Tibial nerve (tissue), 4 donors: ENCODE measurements at regions not wholly inside any gene's neighbourhood (a gene's known extent, or its start where the extent isn't known, plus 50 kb on each side); places are given as distances from the start of the nearest gene placed in this dataset.

Experiments
- DNase-seq, 2 donors: peaks; one replicate each; pipeline ENCODE4 v3.0.0-alpha.2; 2019; ENCODE audit warnings: low spot score in 2 of 2
- H3K27ac ChIP-seq, 4 donors: fragments of 200-600 bp; sonication (generic) in 3 of 4; one replicate each; pipeline ENCODE4 v1.5.1; 2017 to 2019; ENCODE audit warnings: mild to moderate bottlenecking in 1 of 4
- H3K27me3 ChIP-seq, 2 donors: fragments of 200-600 bp; sonication (generic) in 1 of 2; one replicate each; pipeline versions ENCODE4 v1.5.1 to v1.6.0; 2017 to 2019
- H3K36me3 ChIP-seq, 3 donors: fragments of 200-600 bp; sonication (generic); one replicate each; pipeline ENCODE4 v1.5.1; 2018 to 2019
- H3K4me1 ChIP-seq, 4 donors: fragments of 200-600 bp; sonication (generic) in 3 of 4; one replicate each; pipeline ENCODE4 v1.5.1; 2017 to 2019
- H3K4me3 ChIP-seq, 4 donors: fragments of 200-600 bp; sonication (generic) in 3 of 4; one replicate each; pipeline ENCODE4 v1.5.1; 2017 to 2019; ENCODE audit warnings: mild to moderate bottlenecking in 1 of 4, moderate library complexity in 1 of 4
- H3K9me3 ChIP-seq, 4 donors: fragments of 200-600 bp; sonication (generic) in 3 of 4; one replicate each; pipeline ENCODE4 v1.5.1; 2017 to 2019
- EP300 ChIP-seq, 2 donors: sonication (generic); formaldehyde crosslinking; IDR thresholded peaks; one replicate each; pipeline ENCODE4 v1.6.1; 2017; ENCODE audit warnings: antibody characterized with exemption in 2 of 2, mild to moderate bottlenecking in 1 of 2
- POLR2A ChIP-seq, 2 donors: fragments of 450-650 bp; IDR thresholded peaks; one replicate each; pipeline ENCODE4 v1.6.1; 2017; ENCODE audit warnings: antibody characterized with exemption in 2 of 2, mild to moderate bottlenecking in 2 of 2, moderate library complexity in 2 of 2
- WGBS, 2 donors: methylation state at CpG; one replicate each; pipeline ENCODE4 v1.1.5; 2018; 5-methylcytosine and 5-hydroxymethylcytosine counted together
- TF ChIP-seq, protein P1 (sequence below), 5 experiments: fragments of 200-600 bp in 3 of 5; fragments of 450-650 bp in 2 of 5; sonication (generic) in 3 of 5; IDR thresholded peaks; one replicate each; pipeline ENCODE4 v1.5.1; 2016 to 2019; ENCODE audit warnings: antibody characterized with exemption in 5 of 5, mild to moderate bottlenecking in 3 of 5, moderate library complexity in 2 of 5

GRCh38 chr2:83471655-83472054, 987.4 kb downstream of the SUCLG1 start:
- Histone ChIP-seq H3K9me3 (no peaks in the 10 kb centered on the region), H3K4me3 (no peak overlapping the region), H3K27ac (no peak overlapping the region), H3K4me1 (no peaks in the 10 kb centered on the region), H3K36me3 (no peaks in the 10 kb centered on the region), H3K27me3 (no peaks in the 10 kb centered on the region)
- WGBS, 2 donors: 64 to 71% methylated on average over 1 of the region's 1 CpG
- DNase-seq: no peak
- TF ChIP-seq, protein P1, sequence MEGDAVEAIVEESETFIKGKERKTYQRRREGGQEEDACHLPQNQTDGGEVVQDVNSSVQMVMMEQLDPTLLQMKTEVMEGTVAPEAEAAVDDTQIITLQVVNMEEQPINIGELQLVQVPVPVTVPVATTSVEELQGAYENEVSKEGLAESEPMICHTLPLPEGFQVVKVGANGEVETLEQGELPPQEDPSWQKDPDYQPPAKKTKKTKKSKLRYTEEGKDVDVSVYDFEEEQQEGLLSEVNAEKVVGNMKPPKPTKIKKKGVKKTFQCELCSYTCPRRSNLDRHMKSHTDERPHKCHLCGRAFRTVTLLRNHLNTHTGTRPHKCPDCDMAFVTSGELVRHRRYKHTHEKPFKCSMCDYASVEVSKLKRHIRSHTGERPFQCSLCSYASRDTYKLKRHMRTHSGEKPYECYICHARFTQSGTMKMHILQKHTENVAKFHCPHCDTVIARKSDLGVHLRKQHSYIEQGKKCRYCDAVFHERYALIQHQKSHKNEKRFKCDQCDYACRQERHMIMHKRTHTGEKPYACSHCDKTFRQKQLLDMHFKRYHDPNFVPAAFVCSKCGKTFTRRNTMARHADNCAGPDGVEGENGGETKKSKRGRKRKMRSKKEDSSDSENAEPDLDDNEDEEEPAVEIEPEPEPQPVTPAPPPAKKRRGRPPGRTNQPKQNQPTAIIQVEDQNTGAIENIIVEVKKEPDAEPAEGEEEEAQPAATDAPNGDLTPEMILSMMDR (IDR thresholded peaks at IDR 0.05): no peak
- TF ChIP-seq EP300 (IDR thresholded peaks at IDR 0.05): no peak
- no peak for TF ChIP-seq POLR2A (IDR thresholded peaks at IDR 0.05)

DNA sequence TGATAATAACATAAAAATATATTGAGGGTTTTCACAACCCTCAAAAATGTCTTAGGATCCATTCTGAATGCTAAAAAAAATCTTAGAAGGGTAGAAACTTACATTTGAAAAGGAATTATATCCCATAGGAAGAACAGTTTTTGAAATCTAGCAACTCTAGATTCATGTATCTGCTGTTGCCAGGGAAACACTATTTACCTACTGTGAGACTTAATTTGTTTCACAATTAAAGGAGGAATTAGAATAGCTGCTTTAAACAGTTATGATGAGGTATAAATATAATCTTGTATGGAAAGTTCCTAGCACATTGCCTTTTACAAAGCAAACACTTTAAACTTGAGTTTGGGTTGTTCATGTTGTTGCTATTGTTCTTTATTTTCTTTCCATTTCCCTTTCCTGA, 988.2 kb downstream of the SUCLG1 start:
- no peak for DNase-seq
- no peaks in the 10 kb centered on the region for H3K9me3 ChIP-seq
- no peaks in the 10 kb centered on the region for H3K4me1 ChIP-seq
- TF ChIP-seq POLR2A (IDR thresholded peaks at IDR 0.05): no peak
- TF ChIP-seq EP300 (IDR thresholded peaks at IDR 0.05): no peak
- TF ChIP-seq, protein P1 (IDR thresholded peaks at IDR 0.05): no peak
- no peaks in the 10 kb centered on the region for H3K36me3 ChIP-seq
- no peak overlapping the region for H3K4me3 ChIP-seq
- no peak overlapping the region for H3K27ac ChIP-seq
- no peaks in the 10 kb centered on the region for H3K27me3 ChIP-seq

- Histone ChIP-seq H3K27ac (no peak overlapping the region), H3K36me3 (no peaks in the 10 kb centered on the region), H3K4me3 (no peak overlapping the region), H3K4me1 (no peaks in the 10 kb centered on the region), H3K27me3 (no peaks in the 10 kb centered on the region), H3K9me3 (no peaks in the 10 kb centered on the region)
- TF ChIP-seq EP300 (IDR thresholded peaks at IDR 0.05) (no peak), POLR2A (IDR thresholded peaks at IDR 0.05) (no peak)
- TF ChIP-seq, protein P1 (IDR thresholded peaks at IDR 0.05): no peak
- WGBS, 2 donors: 88 to 93% methylated on average over 1 of the region's 1 CpG
- DNase-seq: no peak
These were observed 994.6 kb downstream of the SUCLG1 start for GRCh38 chr2:83464444-83464843.

DNA sequence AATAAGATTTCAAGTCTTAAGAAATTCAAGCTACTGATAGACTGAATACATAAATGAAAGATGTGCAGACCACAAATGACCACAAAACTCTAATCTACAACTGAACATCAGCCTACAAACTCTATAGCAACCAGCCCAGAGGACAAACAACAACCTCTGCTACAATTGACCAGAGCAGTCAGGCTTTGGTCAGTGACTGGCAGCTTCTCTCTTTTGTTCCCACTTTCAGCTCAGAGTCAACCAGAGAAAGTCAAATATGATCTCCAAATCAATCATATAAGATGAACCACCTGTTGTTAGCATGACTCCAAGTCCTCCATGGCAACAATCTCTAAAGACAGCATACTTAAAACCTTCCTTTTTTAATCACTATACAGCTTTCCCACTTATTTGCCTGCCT, 996.2 kb downstream of the SUCLG1 start:
- no peak overlapping the region for H3K27ac ChIP-seq
- H3K27me3 ChIP-seq: no peaks in the 10 kb centered on the region
- no peak for DNase-seq
- no peaks in the 10 kb centered on the region for H3K36me3 ChIP-seq
- no peak for TF ChIP-seq POLR2A (IDR thresholded peaks at IDR 0.05)
- no peak overlapping the region for H3K4me3 ChIP-seq
- no peaks in the 10 kb centered on the region for H3K4me1 ChIP-seq
- no peaks in the 10 kb centered on the region for H3K9me3 ChIP-seq

GRCh38 chr2:83461135-83461534, 997.9 kb downstream of the SUCLG1 start:
- TF ChIP-seq EP300 (IDR thresholded peaks at IDR 0.05) (no peak), POLR2A (IDR thresholded peaks at IDR 0.05) (no peak)
- TF ChIP-seq, protein P1 (IDR thresholded peaks at IDR 0.05): no peak
- Histone ChIP-seq H3K27me3 (no peaks in the 10 kb centered on the region), H3K9me3 (no peaks in the 10 kb centered on the region), H3K4me1 (no peaks in the 10 kb centered on the region), H3K36me3 (no peaks in the 10 kb centered on the region), H3K27ac (no peak overlapping the region), H3K4me3 (no peak overlapping the region)
- 88 to 94% methylated on average over 3 of the region's 3 CpGs for WGBS, 2 donors
- DNase-seq: no peak

GRCh38 chr2:83459456-83459855, 999.6 kb downstream of the SUCLG1 start:
- Histone ChIP-seq H3K9me3 (no peaks in the 10 kb centered on the region), H3K4me1 (no peaks in the 10 kb centered on the region), H3K4me3 (no peak overlapping the region), H3K27ac (no peak overlapping the region), H3K36me3 (no peaks in the 10 kb centered on the region), H3K27me3 (no peaks in the 10 kb centered on the region)
- no peak for TF ChIP-seq POLR2A (IDR thresholded peaks at IDR 0.05)
- 57 to 61% methylated on average over 2 of the region's 2 CpGs for WGBS, 2 donors
- no peak for DNase-seq
